Spinal cord (tissue), 9 donors: ENCODE measurements at regions not wholly inside any gene's neighbourhood (a gene's known extent, or its start where the extent isn't known, plus 50 kb on each side); places are given as distances from the start of the nearest gene placed in this dataset.

Experiments
- DNase-seq, 6 donors: peaks; one replicate each; pipeline versions ENCODE4 v3.0.0 to v3.0.0-alpha.2; 2013 to 2015; ENCODE audit warnings: low spot score in 6 of 6, low read depth in 4 of 6
- H3K27ac ChIP-seq: one replicate; pipeline ENCODE4 v1.5.1; 2013; ENCODE audit warnings: low read depth, low read length, control low read depth
- H3K27me3 ChIP-seq: one replicate; pipeline ENCODE4 v1.6.1; 2013; ENCODE audit warnings: low read length; ENCODE audit not compliant: control insufficient read depth, insufficient read depth
- H3K36me3 ChIP-seq: one replicate; pipeline ENCODE4 v1.6.1; 2013; ENCODE audit warnings: low read length; ENCODE audit not compliant: control insufficient read depth, insufficient read depth
- H3K4me1 ChIP-seq: one replicate; pipeline ENCODE4 v1.6.1; 2013; ENCODE audit warnings: low read length; ENCODE audit not compliant: control insufficient read depth, insufficient read depth
- H3K4me3 ChIP-seq: one replicate; pipeline ENCODE4 v1.5.1; 2013; ENCODE audit warnings: low read depth, low read length, control low read depth
- H3K9me3 ChIP-seq: one replicate; pipeline ENCODE4 v1.6.1; 2013; ENCODE audit warnings: low read length; ENCODE audit not compliant: control insufficient read depth, insufficient read depth
- WGBS: methylation state at CpG from one replicate; pipeline ENCODE4 v1.1.5; 2013; ENCODE audit warnings: missing lambda C conversion rate; ENCODE audit not compliant: insufficient coverage; 5-methylcytosine and 5-hydroxymethylcytosine counted together
- donor health status: healthy.

- Histone ChIP-seq H3K4me1 (no peaks in the 10 kb centered on the region), H3K9me3 (no peaks in the 10 kb centered on the region), H3K4me3 (no peak overlapping the region), H3K36me3 (no peaks in the 10 kb centered on the region), H3K27me3 (no peaks in the 10 kb centered on the region), H3K27ac (no peak overlapping the region)
- 97% methylated on average over 5 of the region's 5 CpGs for WGBS
- no peak for DNase-seq
These were observed 334.2 kb upstream of the SLC30A5 start for GRCh38 chr5:68759593-68759992.

GRCh38 chr5:68762201-68762600 lies 331.6 kb upstream of the SLC30A5 start:
- no peak for DNase-seq
- Histone ChIP-seq H3K9me3 (no peaks in the 10 kb centered on the region), H3K4me1 (no peaks in the 10 kb centered on the region), H3K4me3 (no peak overlapping the region), H3K27me3 (no peaks in the 10 kb centered on the region), H3K27ac (no peak overlapping the region), H3K36me3 (no peaks in the 10 kb centered on the region)
- 100% methylated on average over 1 of the region's 2 CpGs for WGBS

DNA sequence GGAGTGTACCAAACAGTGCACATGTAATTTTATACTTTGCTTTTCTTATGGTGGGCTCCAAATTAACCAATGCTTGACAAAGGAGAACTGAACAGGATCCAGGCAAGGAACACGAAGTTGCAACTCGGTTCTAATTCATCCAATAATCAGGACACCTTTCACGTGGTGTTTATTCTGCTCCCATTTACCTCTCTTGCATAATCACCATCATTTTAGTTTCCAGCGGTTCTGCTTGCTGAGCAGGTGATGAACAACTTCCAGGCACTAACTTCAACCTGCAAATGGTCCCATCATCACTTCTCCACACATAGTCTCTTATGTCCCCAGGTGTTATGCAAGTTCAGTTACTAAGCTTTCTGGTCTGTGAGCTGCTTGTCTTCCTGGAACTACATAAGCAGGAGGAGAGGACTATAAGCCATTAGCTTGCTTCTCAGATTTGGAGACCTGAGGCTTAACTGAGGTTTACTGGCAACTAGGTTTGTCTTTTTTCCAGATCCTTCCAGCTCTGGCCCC lies 326.8 kb upstream of the SLC30A5 start:
- no peak overlapping the region for H3K27ac ChIP-seq
- H3K4me3 ChIP-seq: no peak overlapping the region
- DNase-seq: no peak
- 78% methylated on average over 4 of the region's 4 CpGs for WGBS
- H3K9me3 ChIP-seq: no peaks in the 10 kb centered on the region
- H3K27me3 ChIP-seq: no peaks in the 10 kb centered on the region
- no peaks in the 10 kb centered on the region for H3K36me3 ChIP-seq
- no peaks in the 10 kb centered on the region for H3K4me1 ChIP-seq

DNA sequence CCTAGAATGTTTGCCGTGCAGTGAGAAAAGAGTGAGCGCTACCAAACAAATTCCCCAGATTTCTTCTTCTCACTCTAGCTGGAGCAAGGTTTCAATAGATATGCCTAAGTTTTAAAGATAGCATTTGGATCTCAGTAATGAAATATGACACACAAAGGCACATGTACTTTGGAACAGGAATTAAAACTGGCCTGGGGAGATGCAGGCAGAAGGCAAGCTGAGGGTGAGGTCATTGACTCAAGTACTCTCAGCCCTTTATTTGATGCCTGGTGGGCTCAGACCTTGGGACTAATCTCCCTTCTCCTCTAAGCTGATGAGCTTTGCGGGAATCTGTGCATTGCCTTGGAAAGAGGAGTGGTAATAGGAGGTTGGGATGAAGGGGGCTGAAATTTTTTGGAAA lies 323.3 kb upstream of the SLC30A5 start:
- no peaks in the 10 kb centered on the region for H3K36me3 ChIP-seq
- no peak overlapping the region for H3K27ac ChIP-seq
- H3K9me3 ChIP-seq: no peaks in the 10 kb centered on the region
- no CpG with 5 or more reads among the region's 3 CpGs for WGBS
- DNase-seq: peak in 1 of 6 donors; percentile 22
- H3K27me3 ChIP-seq: no peaks in the 10 kb centered on the region
- H3K4me1 ChIP-seq: no peaks in the 10 kb centered on the region
- no peak overlapping the region for H3K4me3 ChIP-seq

GRCh38 chr5:68771221-68771620 lies 322.6 kb upstream of the SLC30A5 start:
- Histone ChIP-seq H3K9me3 (no peaks in the 10 kb centered on the region), H3K27me3 (no peaks in the 10 kb centered on the region), H3K27ac (no peak overlapping the region), H3K4me1 (no peaks in the 10 kb centered on the region), H3K4me3 (no peak overlapping the region), H3K36me3 (no peaks in the 10 kb centered on the region)
- no peak for DNase-seq
- 82% methylated on average over 4 of the region's 4 CpGs for WGBS

DNA sequence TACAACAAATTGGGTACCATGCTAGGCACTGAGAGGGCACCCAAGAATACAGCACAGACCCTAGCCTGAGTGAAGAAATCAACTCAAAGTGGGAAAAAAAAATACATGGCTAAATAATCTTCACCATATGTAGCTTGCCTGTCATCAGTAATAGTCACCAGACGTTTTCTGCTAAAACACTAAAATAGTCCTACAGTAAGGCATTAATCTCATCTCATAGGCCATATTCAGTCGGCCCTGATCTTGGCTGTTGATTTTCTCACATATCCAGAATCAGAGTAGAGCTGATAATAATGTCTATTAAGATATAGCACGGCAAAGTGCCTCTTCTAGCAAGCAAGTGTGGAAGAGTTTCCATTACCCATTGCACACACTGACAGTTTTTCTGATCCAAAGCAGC lies 322.1 kb upstream of the SLC30A5 start:
- H3K9me3 ChIP-seq: no peaks in the 10 kb centered on the region
- WGBS: no CpG with 5 or more reads among the region's 3 CpGs
- H3K36me3 ChIP-seq: no peaks in the 10 kb centered on the region
- no peaks in the 10 kb centered on the region for H3K4me1 ChIP-seq
- no peak for DNase-seq
- no peaks in the 10 kb centered on the region for H3K27me3 ChIP-seq
- H3K27ac ChIP-seq: no peak overlapping the region
- no peak overlapping the region for H3K4me3 ChIP-seq

- no peaks in the 10 kb centered on the region for H3K9me3 ChIP-seq
- H3K27ac ChIP-seq: no peak overlapping the region
- no peak overlapping the region for H3K4me3 ChIP-seq
- H3K4me1 ChIP-seq: no peaks in the 10 kb centered on the region
- WGBS: 100% methylated on average over 1 of the region's 3 CpGs
- DNase-seq: peak in 1 of 6 donors; percentile 49
- no peaks in the 10 kb centered on the region for H3K36me3 ChIP-seq
- H3K27me3 ChIP-seq: no peaks in the 10 kb centered on the region
These were observed 317.4 kb upstream of the SLC30A5 start for GRCh38 chr5:68776381-68776780.

DNA sequence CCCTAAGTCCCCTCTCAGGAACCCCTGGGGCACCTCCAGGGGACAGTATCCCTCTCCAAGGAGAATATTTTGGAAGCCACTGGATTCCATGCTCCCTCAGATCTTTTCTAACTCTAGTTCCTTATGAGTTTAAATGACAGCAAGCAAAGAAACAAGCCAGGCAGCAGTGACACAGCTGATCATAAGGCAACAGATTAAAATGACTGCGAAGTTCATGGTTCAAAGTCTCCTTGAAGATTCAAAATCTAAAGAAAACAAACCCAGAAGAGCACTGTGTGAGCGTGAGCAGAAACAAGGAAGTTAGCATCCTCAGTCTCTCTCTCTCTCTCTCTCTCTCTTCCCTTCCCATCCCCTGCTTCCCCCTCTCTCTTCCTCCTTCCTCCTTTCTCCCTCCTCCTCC lies 316.7 kb upstream of the SLC30A5 start:
- Histone ChIP-seq H3K27me3 (no peaks in the 10 kb centered on the region), H3K36me3 (no peaks in the 10 kb centered on the region), H3K27ac (no peak overlapping the region), H3K4me1 (no peaks in the 10 kb centered on the region), H3K4me3 (no peak overlapping the region), H3K9me3 (no peaks in the 10 kb centered on the region)
- WGBS: 74% methylated on average over 2 of the region's 2 CpGs
- no peak for DNase-seq

GRCh38 chr5:68778484-68778883 lies 315.3 kb upstream of the SLC30A5 start:
- no peaks in the 10 kb centered on the region for H3K36me3 ChIP-seq
- no peak overlapping the region for H3K27ac ChIP-seq
- DNase-seq: no peak
- H3K27me3 ChIP-seq: no peaks in the 10 kb centered on the region
- H3K9me3 ChIP-seq: no peaks in the 10 kb centered on the region
- H3K4me1 ChIP-seq: no peaks in the 10 kb centered on the region
- no peak overlapping the region for H3K4me3 ChIP-seq

DNA sequence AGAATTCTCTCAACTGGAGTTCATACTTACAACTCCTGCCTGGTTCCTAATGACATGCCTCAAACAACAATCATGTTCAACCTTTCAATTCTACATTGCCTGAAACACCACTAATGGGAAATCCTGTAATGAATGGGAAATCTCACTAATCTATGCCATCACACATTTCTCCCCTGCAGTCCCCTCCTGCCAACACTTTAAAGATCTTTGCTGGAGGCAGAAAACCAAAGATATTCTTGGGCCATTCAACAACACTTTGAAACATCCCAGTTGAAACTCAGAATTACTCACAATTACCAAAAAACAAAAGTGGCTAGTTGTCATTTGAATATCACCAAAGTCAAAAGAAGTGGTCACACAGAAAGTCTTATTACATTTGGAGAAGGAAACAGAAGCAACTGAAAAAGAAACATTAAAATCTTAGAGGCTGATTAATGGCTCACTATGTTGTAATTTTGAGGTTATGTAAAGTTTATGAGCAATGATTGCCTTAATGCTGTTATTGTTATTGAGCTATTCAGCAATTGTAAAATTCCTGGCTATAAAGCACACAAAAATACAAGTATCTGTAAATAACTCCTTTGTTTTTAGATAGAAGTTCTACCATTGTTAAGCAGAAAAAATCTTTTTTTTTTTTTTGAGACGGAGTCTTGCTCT lies 313.4 kb upstream of the SLC30A5 start:
- Histone ChIP-seq H3K4me3 (no peak overlapping the region), H3K9me3 (no peaks in the 10 kb centered on the region), H3K27ac (no peak overlapping the region), H3K36me3 (no peaks in the 10 kb centered on the region), H3K4me1 (no peaks in the 10 kb centered on the region), H3K27me3 (no peaks in the 10 kb centered on the region)
- WGBS: no CpG with 5 or more reads among the region's 1 CpG
- DNase-seq: no peak
